Neuronal stem cell (in vitro differentiated cells): ENCODE measurements at regions not wholly inside any gene's neighbourhood (a gene's known extent, or its start where the extent isn't known, plus 50 kb on each side); places are given as distances from the start of the nearest gene placed in this dataset.

Experiments
- DNase-seq: peaks from one replicate; pipeline ENCODE4 v3.0.0-alpha.2; 2013; ENCODE audit warnings: low spot score
- H2AFZ ChIP-seq: one replicate; pipeline ENCODE4 v1.6.1; 2013; ENCODE audit warnings: mild to moderate bottlenecking, low read length, inconsistent platforms
- H2AK5ac ChIP-seq: 2 replicates; pipeline ENCODE4 v1.6.1; 2013; ENCODE audit warnings: low read depth, mild to moderate bottlenecking, inconsistent platforms, low read length, moderate library complexity, mixed read lengths
- H2BK120ac ChIP-seq: 2 replicates; pipeline ENCODE4 v1.6.1; 2013; ENCODE audit warnings: low read depth, mild to moderate bottlenecking, inconsistent platforms, low read length, moderate library complexity, mixed read lengths
- H2BK12ac ChIP-seq: one replicate; pipeline ENCODE4 v1.6.1; 2013; ENCODE audit warnings: low read length, inconsistent platforms
- H2BK15ac ChIP-seq: 2 replicates; pipeline ENCODE4 v1.6.1; 2013; ENCODE audit warnings: mild to moderate bottlenecking, low read length, inconsistent platforms, mixed read lengths
- H2BK5ac ChIP-seq: one replicate; pipeline ENCODE4 v1.6.1; 2013; ENCODE audit warnings: inconsistent platforms, mild to moderate bottlenecking, low read length, moderate library complexity
- H3K14ac ChIP-seq: one replicate; pipeline ENCODE4 v1.6.1; 2013; ENCODE audit warnings: low read length, inconsistent platforms
- H3K18ac ChIP-seq: 2 replicates; pipeline ENCODE4 v1.6.1; 2013; ENCODE audit warnings: low read length, inconsistent platforms
- H3K23ac ChIP-seq: 2 replicates; pipeline ENCODE4 v1.6.1; 2013; ENCODE audit warnings: low read depth, mild to moderate bottlenecking, mixed read lengths, low read length, inconsistent platforms; ENCODE audit not compliant: poor library complexity
- H3K27ac ChIP-seq: replicated peaks from 3 replicates; pipeline ENCODE4 v1.5.1; 2013; ENCODE audit warnings: low read length, inconsistent platforms
- H3K27me3 ChIP-seq, 3 experiments: 2 replicates each; pipeline ENCODE4 v1.6.1; 2013; ENCODE audit warnings: low read length in 3 of 3, mild to moderate bottlenecking in 2 of 3, inconsistent platforms in 1 of 3, low read depth in 1 of 3, mixed read lengths in 1 of 3, moderate library complexity in 1 of 3; ENCODE audit not compliant: control insufficient read depth in 3 of 3, insufficient read depth in 3 of 3
- H3K36me3 ChIP-seq, 2 donors: replicated peaks in 1 of 2; 2 replicates each; pipeline ENCODE4 v1.6.1; 2013; ENCODE audit warnings: low read length in 2 of 2; ENCODE audit not compliant: control insufficient read depth in 2 of 2, insufficient read depth in 2 of 2
- H3K4ac ChIP-seq: 2 replicates; pipeline ENCODE4 v1.6.1; 2013; ENCODE audit warnings: inconsistent platforms, mild to moderate bottlenecking, low read length, moderate library complexity
- H3K4me1 ChIP-seq, 2 donors: 1 replicate in 1 of 2; 2 replicates in 1 of 2; pipeline ENCODE4 v1.6.1; 2013; ENCODE audit warnings: low read length in 2 of 2, low read depth in 1 of 2; ENCODE audit not compliant: control insufficient read depth in 2 of 2, insufficient read depth in 1 of 2
- H3K4me2 ChIP-seq: one replicate; pipeline ENCODE4 v1.6.1; 2013; ENCODE audit warnings: mild to moderate bottlenecking, low read length, inconsistent platforms; ENCODE audit not compliant: insufficient read depth, poor library complexity, severe bottlenecking
- H3K4me3 ChIP-seq, 2 donors: 2 replicates each; pipeline ENCODE4 v1.5.1; 2013; ENCODE audit warnings: low read length in 2 of 2, mild to moderate bottlenecking in 2 of 2, inconsistent platforms in 1 of 2, moderate library complexity in 1 of 2
- H3K79me1 ChIP-seq: one replicate; pipeline ENCODE4 v1.6.1; 2013; ENCODE audit warnings: low read depth, mild to moderate bottlenecking, inconsistent platforms, low read length, moderate library complexity
- H3K9ac ChIP-seq: one replicate; pipeline ENCODE4 v1.6.1; 2013; ENCODE audit warnings: mild to moderate bottlenecking, low read depth, low read length, inconsistent platforms; ENCODE audit not compliant: poor library complexity
- H3K9me3 ChIP-seq, 2 donors: replicated peaks in 1 of 2; 2 replicates each; pipeline versions ENCODE3 to v1.6.1; 2013; ENCODE audit warnings: low read length in 2 of 2, mild to moderate bottlenecking in 2 of 2, inconsistent platforms in 1 of 2, low read depth in 1 of 2, mixed read lengths in 1 of 2, moderate library complexity in 1 of 2; ENCODE audit not compliant: control insufficient read depth in 2 of 2, insufficient read depth in 1 of 2
- H4K8ac ChIP-seq: one replicate; pipeline ENCODE4 v1.6.1; 2013; ENCODE audit warnings: low read depth, mild to moderate bottlenecking, inconsistent platforms, low read length, moderate library complexity
- H4K91ac ChIP-seq: one replicate; pipeline ENCODE4 v1.6.1; 2013; ENCODE audit warnings: low read length, low read depth, mild to moderate bottlenecking, inconsistent platforms; ENCODE audit not compliant: poor library complexity
- WGBS, 2 donors: extraction: QIAGEN DNeasy Blood & Tissue Kit; methylation state at CpG; one replicate each; pipeline ENCODE4 v1.1.7; 2013; ENCODE audit warnings: missing lambda C conversion rate in 2 of 2, mixed read lengths in 1 of 2; ENCODE audit not compliant: insufficient read length in 2 of 2, insufficient replicate concordance in 1 of 2; ENCODE audit errors: extremely low coverage in 2 of 2; 5-methylcytosine and 5-hydroxymethylcytosine counted together

DNA sequence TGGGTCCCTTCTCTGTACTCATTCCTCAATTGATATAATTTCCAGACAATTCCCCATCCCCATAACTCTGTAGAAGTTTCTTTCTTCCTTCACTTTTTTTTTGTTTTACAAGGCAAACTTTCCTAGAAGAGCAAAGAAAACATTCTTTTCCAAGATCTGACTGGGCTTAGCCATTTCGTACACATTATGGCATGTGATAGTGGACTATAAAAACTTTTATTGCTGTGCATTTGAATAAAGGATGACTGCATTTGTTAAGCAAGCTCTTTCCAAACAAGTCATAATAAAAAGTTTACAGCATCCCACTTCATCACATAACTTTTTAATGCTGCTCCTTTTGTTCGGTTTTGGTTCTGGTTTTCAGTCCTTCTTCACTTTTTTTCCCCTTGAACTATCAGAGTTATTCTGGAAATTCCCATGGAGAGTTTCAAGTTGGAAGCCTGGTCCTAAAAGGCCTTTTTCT, 231.0 kb upstream of the HMGA2 start:
- H3K23ac ChIP-seq = no peak overlapping the region
- no peak overlapping the region for H3K4ac ChIP-seq
- no peak overlapping the region for H2AFZ ChIP-seq
- H2BK12ac ChIP-seq = no peak overlapping the region
- no peak overlapping the region for H2BK120ac ChIP-seq
- no peak overlapping the region for H3K4me2 ChIP-seq
- no peaks in the 10 kb centered on the region for H3K36me3 ChIP-seq
- no peaks in the 10 kb centered on the region for H3K9me3 ChIP-seq
- no peaks in the 10 kb centered on the region for H3K27me3 ChIP-seq
- no peak overlapping the region for H3K4me3 ChIP-seq
- H3K4me1 ChIP-seq = peaks cover 2 to 9% of the 10 kb centered on the region in 2 donors
- H3K14ac ChIP-seq = no peak overlapping the region
- no peak overlapping the region for H3K27ac ChIP-seq
- no peaks in the 10 kb centered on the region for H3K79me1 ChIP-seq
- WGBS, 2 donors = no CpG with 5 or more reads among the region's 2 CpGs
- H2BK15ac ChIP-seq = no peak overlapping the region
- no peak overlapping the region for H3K9ac ChIP-seq
- no peak overlapping the region for H3K18ac ChIP-seq
- no peak overlapping the region for H4K8ac ChIP-seq
- H2AK5ac ChIP-seq = no peak overlapping the region
- no peak overlapping the region for H2BK5ac ChIP-seq
- no peak overlapping the region for H4K91ac ChIP-seq
- DNase-seq = no peak

DNA sequence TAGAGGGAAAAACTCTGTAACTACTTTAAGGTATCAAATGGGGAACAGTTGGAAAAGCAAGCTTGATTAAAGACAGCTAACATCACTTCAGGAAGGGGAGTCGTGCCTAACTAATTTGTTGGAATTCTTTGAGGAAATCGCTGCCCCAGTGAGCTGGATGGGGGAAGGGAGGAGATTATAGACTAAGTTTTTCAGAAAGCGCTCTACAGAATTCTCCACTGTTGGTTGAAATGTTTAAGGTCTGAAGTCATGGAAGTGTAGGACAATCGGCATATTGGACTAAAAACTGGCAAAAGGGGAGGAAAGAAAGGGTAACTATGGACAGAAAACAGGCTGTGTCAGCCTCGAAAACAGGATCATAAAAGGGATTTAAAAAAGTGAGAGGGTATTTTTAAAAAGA, 229.9 kb upstream of the HMGA2 start:
- H3K4me1 ChIP-seq = peaks cover 2 to 9% of the 10 kb centered on the region in 2 donors
- H2BK12ac ChIP-seq = no peak overlapping the region
- no peak overlapping the region for H4K91ac ChIP-seq
- no peak overlapping the region for H2BK15ac ChIP-seq
- H2BK5ac ChIP-seq = no peak overlapping the region
- no peak overlapping the region for H3K4ac ChIP-seq
- no peaks in the 10 kb centered on the region for H3K79me1 ChIP-seq
- H3K4me3 ChIP-seq = no peak overlapping the region
- H3K27me3 ChIP-seq = no peaks in the 10 kb centered on the region
- peak; percentile 11 for DNase-seq
- H3K18ac ChIP-seq = no peak overlapping the region
- no peaks in the 10 kb centered on the region for H3K9me3 ChIP-seq
- peak overlapping the region; percentile 19 for H3K4me2 ChIP-seq
- no peak overlapping the region for H3K9ac ChIP-seq
- peak overlapping the region; percentile 47 for H2AFZ ChIP-seq
- no peaks in the 10 kb centered on the region for H3K36me3 ChIP-seq
- H4K8ac ChIP-seq = no peak overlapping the region
- no peak overlapping the region for H3K27ac ChIP-seq
- WGBS, 2 donors = no CpG with 5 or more reads among the region's 5 CpGs
- H3K23ac ChIP-seq = no peak overlapping the region
- no peak overlapping the region for H2AK5ac ChIP-seq
- H3K14ac ChIP-seq = no peak overlapping the region
- no peak overlapping the region for H2BK120ac ChIP-seq

GRCh38 chr12:65595016-65595560, 229.2 kb upstream of the HMGA2 start:
- H3K79me1 ChIP-seq = no peaks in the 10 kb centered on the region
- no peak overlapping the region for H2BK120ac ChIP-seq
- H2AK5ac ChIP-seq = no peak overlapping the region
- no peak overlapping the region for H3K23ac ChIP-seq
- no peaks in the 10 kb centered on the region for H3K9me3 ChIP-seq
- no CpG with 5 or more reads among the region's 8 CpGs for WGBS, 2 donors
- H3K4me1 ChIP-seq = peaks cover 2 to 9% of the 10 kb centered on the region in 2 donors
- no peak overlapping the region for H2BK5ac ChIP-seq
- H2BK15ac ChIP-seq = no peak overlapping the region
- H3K27ac ChIP-seq = no peak overlapping the region
- no peak overlapping the region for H3K4me2 ChIP-seq
- no peak for DNase-seq
- H2AFZ ChIP-seq = no peak overlapping the region
- no peaks in the 10 kb centered on the region for H3K27me3 ChIP-seq
- no peak overlapping the region for H4K91ac ChIP-seq
- H3K14ac ChIP-seq = no peak overlapping the region
- no peak overlapping the region for H3K4me3 ChIP-seq
- H3K18ac ChIP-seq = no peak overlapping the region
- H3K4ac ChIP-seq = no peak overlapping the region
- no peak overlapping the region for H2BK12ac ChIP-seq
- no peak overlapping the region for H4K8ac ChIP-seq
- H3K9ac ChIP-seq = no peak overlapping the region
- no peaks in the 10 kb centered on the region for H3K36me3 ChIP-seq

GRCh38 chr12:65596514-65597091, 227.7 kb upstream of the HMGA2 start:
- H3K79me1 ChIP-seq = no peaks in the 10 kb centered on the region
- H2BK5ac ChIP-seq = no peak overlapping the region
- no peaks in the 10 kb centered on the region for H3K27me3 ChIP-seq
- H3K4me3 ChIP-seq = no peak overlapping the region
- WGBS, 2 donors = no CpG with 5 or more reads among the region's 3 CpGs
- H2BK12ac ChIP-seq = no peak overlapping the region
- H3K4me2 ChIP-seq = no peak overlapping the region
- no peaks in the 10 kb centered on the region for H3K36me3 ChIP-seq
- H2AK5ac ChIP-seq = no peak overlapping the region
- H3K4me1 ChIP-seq = peaks cover 2 to 9% of the 10 kb centered on the region in 2 donors
- no peak overlapping the region for H3K14ac ChIP-seq
- no peak overlapping the region for H3K27ac ChIP-seq
- DNase-seq = no peak
- no peak overlapping the region for H3K9ac ChIP-seq
- H2BK15ac ChIP-seq = no peak overlapping the region
- H3K23ac ChIP-seq = no peak overlapping the region
- H4K91ac ChIP-seq = no peak overlapping the region
- no peak overlapping the region for H4K8ac ChIP-seq
- no peak overlapping the region for H3K4ac ChIP-seq
- H2BK120ac ChIP-seq = no peak overlapping the region
- no peak overlapping the region for H2AFZ ChIP-seq
- no peaks in the 10 kb centered on the region for H3K9me3 ChIP-seq
- H3K18ac ChIP-seq = no peak overlapping the region
